ENCODE measurements at regions not wholly inside any gene's neighbourhood (a gene's known extent, or its start where the extent isn't known, plus 50 kb on each side); places are given as distances from the start of the nearest gene placed in this dataset.

- TF ChIP-seq EP300 (IDR thresholded peaks at IDR 0.05; ENCODE audit: borderline replicate concordance), result no peak
- no peak for TF ChIP-seq YY1 (IDR thresholded peaks at IDR 0.05; ENCODE audit: low read depth)
Measured at GRCh38 chr16:54584121-54584520, 297.5 kb upstream of the IRX3 start.
